ENCODE measurements at regions not wholly inside any gene's neighbourhood (a gene's known extent, or its start where the extent isn't known, plus 50 kb on each side); places are given as distances from the start of the nearest gene placed in this dataset.
"Not testable (repeated sequence)": the region's sequence is repeated elsewhere in the genome, so short reads cannot be mapped to it uniquely, and the experiment has no call there.

GRCh38 chr1:143652187-143652586, 319.6 kb downstream of the FAM72C start:
- H3K27me3 Mint-ChIP-seq (ENCODE audit: low read depth), result no peaks in the 10 kb centered on the region

GRCh38 chr1:143651350-143651992, 320.3 kb downstream of the FAM72C start:
- TF ChIP-seq CTCF (conservative IDR thresholded peaks at IDR 0.05), result no peak
- no peaks in the 10 kb centered on the region for H3K27me3 Mint-ChIP-seq (ENCODE audit: low read depth)
- H3K4me3 Mint-ChIP-seq, result no peak overlapping the region
- H3K27ac Mint-ChIP-seq (ENCODE audit: unreplicated experiment), result no peak overlapping the region
- DNase-seq (ENCODE audit: low read depth, low spot score), result no peak
- H3K9me3 Mint-ChIP-seq, result peaks cover 22% of the 10 kb centered on the region
- H3K4me1 Mint-ChIP-seq, result no peaks in the 10 kb centered on the region
- H3K36me3 Mint-ChIP-seq (ENCODE audit: low read depth), result peaks cover 9% of the 10 kb centered on the region

More at GRCh38 chr1:143652187-143652586, 319.6 kb downstream of the FAM72C start:
- Mint-ChIP-seq H3K36me3 (ENCODE audit: low read depth) (peaks cover 6% of the 10 kb centered on the region), H3K4me3 (no peak overlapping the region), H3K9me3 (peaks cover 18% of the 10 kb centered on the region), H3K4me1 (no peaks in the 10 kb centered on the region), H3K27ac (ENCODE audit: unreplicated experiment) (no peak overlapping the region)
- DNase-seq (ENCODE audit: low read depth, low spot score), result no peak
- no peak for TF ChIP-seq CTCF (conservative IDR thresholded peaks at IDR 0.05)

DNA sequence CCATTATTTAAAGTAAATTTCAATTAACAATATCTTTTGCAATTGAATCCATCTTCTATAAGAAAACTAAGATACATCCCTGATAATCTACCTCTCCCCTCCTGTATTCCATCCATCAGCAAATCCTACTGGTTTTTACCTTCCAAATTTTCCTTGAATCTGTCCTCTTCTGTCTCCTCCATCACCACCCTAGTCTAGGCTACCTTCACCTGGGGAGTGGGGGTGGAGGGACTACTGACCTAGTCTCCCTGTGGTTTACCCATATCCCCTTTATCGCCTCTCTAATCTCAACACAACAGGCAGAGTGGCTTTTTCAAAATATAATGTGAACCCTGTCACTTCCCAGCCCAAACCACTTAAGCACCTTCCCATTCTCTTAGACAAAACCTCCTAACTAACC, 327.8 kb downstream of the FAM72C start:
- not testable (repeated sequence) for H3K27me3 Mint-ChIP-seq (ENCODE audit: low read depth); DNase-seq (ENCODE audit: low read depth, low spot score); H3K4me1 Mint-ChIP-seq; H3K27ac Mint-ChIP-seq (ENCODE audit: unreplicated experiment); H3K4me3 Mint-ChIP-seq
- H3K9me3 Mint-ChIP-seq, result peaks cover 17% of the 10 kb centered on the region
- H3K36me3 Mint-ChIP-seq (ENCODE audit: low read depth), result peaks cover 12% of the 10 kb centered on the region

DNA sequence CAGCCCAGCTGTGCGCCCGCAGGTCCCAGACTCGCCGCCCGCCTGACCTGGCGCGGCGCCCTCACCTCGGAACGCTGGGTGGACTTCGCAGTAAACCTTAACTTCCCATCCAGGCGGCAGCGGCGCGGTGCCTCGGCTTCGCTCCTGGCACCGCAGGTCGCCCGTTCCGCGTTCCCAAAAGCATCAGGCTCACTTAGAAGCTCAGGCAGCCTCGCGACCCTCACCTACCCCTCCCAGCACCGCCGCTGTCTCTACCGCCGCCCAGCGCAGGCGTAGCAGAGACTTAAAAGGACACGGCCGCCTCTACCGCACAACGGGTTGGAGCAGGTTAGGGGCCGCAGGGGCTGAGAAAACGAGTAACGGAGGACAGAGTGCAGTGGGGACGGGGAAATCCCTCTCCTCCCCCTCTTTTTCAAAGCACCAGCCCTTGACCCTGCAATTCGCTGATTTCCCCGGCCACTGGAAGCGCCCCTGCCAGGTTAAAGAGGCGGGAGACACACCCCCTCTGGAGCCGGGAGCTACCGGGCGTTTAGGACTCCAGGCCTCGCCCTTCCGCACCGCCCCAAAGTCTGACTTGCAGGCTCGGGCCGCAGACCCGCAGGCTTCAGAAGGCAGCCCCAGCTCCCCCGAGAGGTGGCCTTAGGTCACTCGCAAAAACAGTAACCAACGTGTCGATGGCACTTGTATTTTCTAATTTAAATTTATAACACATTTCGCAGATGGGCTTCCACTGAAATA, 328.5 kb downstream of the FAM72C start:
- peaks cover 12% of the 10 kb centered on the region for H3K36me3 Mint-ChIP-seq (ENCODE audit: low read depth)
- no peak for DNase-seq (ENCODE audit: low read depth, low spot score)
- no peak overlapping the region for H3K4me3 Mint-ChIP-seq
- peaks cover 12% of the 10 kb centered on the region for H3K9me3 Mint-ChIP-seq
- H3K27me3 Mint-ChIP-seq (ENCODE audit: low read depth), result no peaks in the 10 kb centered on the region
- H3K4me1 Mint-ChIP-seq, result no peaks in the 10 kb centered on the region
- TF ChIP-seq CTCF (conservative IDR thresholded peaks at IDR 0.05), result no peak
- no peak overlapping the region for H3K27ac Mint-ChIP-seq (ENCODE audit: unreplicated experiment)

GRCh38 chr1:143625886-143626285, 345.9 kb downstream of the FAM72C start:
- Mint-ChIP-seq H3K4me1 (no peaks in the 10 kb centered on the region), H3K36me3 (ENCODE audit: low read depth) (no peaks in the 10 kb centered on the region), H3K27me3 (ENCODE audit: low read depth) (no peaks in the 10 kb centered on the region), H3K9me3 (peaks cover 17% of the 10 kb centered on the region), H3K4me3 (no peak overlapping the region), H3K27ac (ENCODE audit: unreplicated experiment) (no peak overlapping the region)
- no peak for TF ChIP-seq CTCF (conservative IDR thresholded peaks at IDR 0.05)
- no peak for DNase-seq (ENCODE audit: low read depth, low spot score)

GRCh38 chr1:143619851-143620250, 351.9 kb downstream of the FAM72C start:
- Mint-ChIP-seq H3K36me3 (ENCODE audit: low read depth) (peaks cover 2% of the 10 kb centered on the region), H3K27me3 (ENCODE audit: low read depth) (no peaks in the 10 kb centered on the region), H3K27ac (ENCODE audit: unreplicated experiment) (no peak overlapping the region), H3K4me3 (no peak overlapping the region), H3K9me3 (peaks cover 14% of the 10 kb centered on the region), H3K4me1 (no peaks in the 10 kb centered on the region)
- no peak for DNase-seq (ENCODE audit: low read depth, low spot score)
- no peak for TF ChIP-seq CTCF (conservative IDR thresholded peaks at IDR 0.05)
